Duodenal mucosa (tissue), 2 donors: ENCODE measurements at regions not wholly inside any gene's neighbourhood (a gene's known extent, or its start where the extent isn't known, plus 50 kb on each side); places are given as distances from the start of the nearest gene placed in this dataset.
"Not testable (repeated sequence)": the region's sequence is repeated elsewhere in the genome, so short reads cannot be mapped to it uniquely, and the experiment has no call there.

Experiments
- H3K27ac ChIP-seq: one replicate; pipeline ENCODE4 v1.7.0; 2013; ENCODE audit warnings: low read depth, low read length
- H3K27me3 ChIP-seq, 2 donors: one replicate each; pipeline ENCODE4 v1.7.0; 2013; ENCODE audit warnings: low read length in 2 of 2, control low read depth in 1 of 2; ENCODE audit not compliant: insufficient read depth in 2 of 2, control insufficient read depth in 1 of 2
- H3K36me3 ChIP-seq, 2 donors: one replicate each; pipeline ENCODE4 v1.7.0; 2013; ENCODE audit warnings: low read length in 2 of 2, control low read depth in 1 of 2; ENCODE audit not compliant: insufficient read depth in 2 of 2, control insufficient read depth in 1 of 2
- H3K4me1 ChIP-seq, 2 donors: one replicate each; pipeline ENCODE4 v1.7.0; 2013; ENCODE audit warnings: low read length in 2 of 2, control low read depth in 1 of 2; ENCODE audit not compliant: insufficient read depth in 2 of 2, control insufficient read depth in 1 of 2
- H3K4me3 ChIP-seq, 2 donors: one replicate each; pipeline ENCODE4 v1.7.0; 2013; ENCODE audit warnings: low read length in 2 of 2, low read depth in 1 of 2
- H3K9ac ChIP-seq, 2 donors: one replicate each; pipeline ENCODE4 v1.7.0; 2013; ENCODE audit warnings: low read length in 2 of 2, low read depth in 1 of 2
- H3K9me3 ChIP-seq, 2 donors: one replicate each; pipeline ENCODE4 v1.7.0; 2013; ENCODE audit warnings: low read length in 2 of 2, control low read depth in 1 of 2; ENCODE audit not compliant: control insufficient read depth in 1 of 2

GRCh38 chr11:112615891-112616290 is 345.3 kb upstream of the NCAM1 start:
- H3K4me1 ChIP-seq: no peaks in the 10 kb centered on the region
- H3K27ac ChIP-seq: no peak overlapping the region

GRCh38 chr11:112616327-112617097 is 344.7 kb upstream of the NCAM1 start:
- Histone ChIP-seq H3K4me1 (no peaks in the 10 kb centered on the region), H3K9me3 (no peaks in the 10 kb centered on the region)

More at GRCh38 chr11:112615891-112616290, 345.3 kb upstream of the NCAM1 start:
- Histone ChIP-seq H3K27me3 (no peaks in the 10 kb centered on the region), H3K4me3 (no peak overlapping the region), H3K9ac (no peak overlapping the region), H3K9me3 (no peaks in the 10 kb centered on the region), H3K36me3 (no peaks in the 10 kb centered on the region)

GRCh38 chr11:112617098-112617425 is 344.2 kb upstream of the NCAM1 start:
- no peaks in the 10 kb centered on the region for H3K36me3 ChIP-seq
- no peak overlapping the region for H3K9ac ChIP-seq
- H3K4me3 ChIP-seq: no peak overlapping the region
- H3K4me1 ChIP-seq: no peaks in the 10 kb centered on the region
- no peaks in the 10 kb centered on the region for H3K27me3 ChIP-seq
- no peaks in the 10 kb centered on the region for H3K9me3 ChIP-seq
- no peak overlapping the region for H3K27ac ChIP-seq

More at GRCh38 chr11:112616327-112617097, 344.7 kb upstream of the NCAM1 start:
- H3K4me3 ChIP-seq: no peak overlapping the region
- H3K27ac ChIP-seq: no peak overlapping the region
- H3K36me3 ChIP-seq: no peaks in the 10 kb centered on the region
- no peak overlapping the region for H3K9ac ChIP-seq
- no peaks in the 10 kb centered on the region for H3K27me3 ChIP-seq

GRCh38 chr11:112617977-112618826 is 343.0 kb upstream of the NCAM1 start:
- Histone ChIP-seq H3K9ac (no peak overlapping the region), H3K27me3 (no peaks in the 10 kb centered on the region), H3K27ac (no peak overlapping the region), H3K4me3 (no peak overlapping the region), H3K4me1 (no peaks in the 10 kb centered on the region), H3K9me3 (no peaks in the 10 kb centered on the region), H3K36me3 (no peaks in the 10 kb centered on the region)

- Histone ChIP-seq H3K4me3 (no peak overlapping the region), H3K36me3 (no peaks in the 10 kb centered on the region), H3K9ac (no peak overlapping the region), H3K4me1 (no peaks in the 10 kb centered on the region), H3K27ac (no peak overlapping the region), H3K9me3 (no peaks in the 10 kb centered on the region), H3K27me3 (no peaks in the 10 kb centered on the region)
These were observed 342.1 kb upstream of the NCAM1 start for GRCh38 chr11:112619106-112619505.

- no peaks in the 10 kb centered on the region for H3K27me3 ChIP-seq
- no peak overlapping the region for H3K27ac ChIP-seq
- no peak overlapping the region for H3K4me3 ChIP-seq
- no peaks in the 10 kb centered on the region for H3K36me3 ChIP-seq
- no peaks in the 10 kb centered on the region for H3K9me3 ChIP-seq
- no peaks in the 10 kb centered on the region for H3K4me1 ChIP-seq
- no peak overlapping the region for H3K9ac ChIP-seq
These were observed 340.4 kb upstream of the NCAM1 start for GRCh38 chr11:112620621-112621394.

- no peaks in the 10 kb centered on the region for H3K4me1 ChIP-seq
- no peak overlapping the region for H3K4me3 ChIP-seq
- no peaks in the 10 kb centered on the region for H3K9me3 ChIP-seq
- H3K27ac ChIP-seq: no peak overlapping the region
- no peaks in the 10 kb centered on the region for H3K36me3 ChIP-seq
- H3K27me3 ChIP-seq: no peaks in the 10 kb centered on the region
- H3K9ac ChIP-seq: no peak overlapping the region
These were observed 338.2 kb upstream of the NCAM1 start for GRCh38 chr11:112623057-112623456.

- H3K27ac ChIP-seq: no peak overlapping the region
- no peaks in the 10 kb centered on the region for H3K27me3 ChIP-seq
- no peaks in the 10 kb centered on the region for H3K4me1 ChIP-seq
- H3K9me3 ChIP-seq: no peaks in the 10 kb centered on the region
- H3K36me3 ChIP-seq: no peaks in the 10 kb centered on the region
- no peak overlapping the region for H3K4me3 ChIP-seq
- no peak overlapping the region for H3K9ac ChIP-seq
These were observed 336.8 kb upstream of the NCAM1 start for GRCh38 chr11:112624431-112624830.

GRCh38 chr11:112624971-112625370 is 336.2 kb upstream of the NCAM1 start:
- H3K9ac ChIP-seq, H3K36me3 ChIP-seq, H3K4me1 ChIP-seq, H3K27me3 ChIP-seq, H3K4me3 ChIP-seq, H3K27ac ChIP-seq, H3K9me3 ChIP-seq: not testable (repeated sequence)

- H3K4me1 ChIP-seq: no peaks in the 10 kb centered on the region
- H3K36me3 ChIP-seq: no peaks in the 10 kb centered on the region
- no peaks in the 10 kb centered on the region for H3K9me3 ChIP-seq
- no peak overlapping the region for H3K4me3 ChIP-seq
- H3K27ac ChIP-seq: no peak overlapping the region
- H3K27me3 ChIP-seq: no peaks in the 10 kb centered on the region
- no peak overlapping the region for H3K9ac ChIP-seq
These were observed 335.4 kb upstream of the NCAM1 start for GRCh38 chr11:112625814-112626213.
